HepG2 (cell line): ENCODE measurements at regions not wholly inside any gene's neighbourhood (a gene's known extent, or its start where the extent isn't known, plus 50 kb on each side); places are given as distances from the start of the nearest gene placed in this dataset.

Experiments
- ATAC-seq: fragments of 200-7000 bp; cut with Tn5 transposase; 3 replicates; pipeline ENCODE4 v1.9.1; 2020; ENCODE audit warnings: mild to moderate bottlenecking, moderate library complexity
- BruUV-seq: library from RNA; stranded (reverse); fragments of 400-500 nt; replicated peaks from 2 replicates; lab custom pipeline; 2021; lab: Mats Ljungman, UMichigan
- CTCF ChIA-PET: fragments of 300-600 bp; formaldehyde crosslinking; extraction: SDS; loops from one replicate; lab custom pipeline; 2021; ENCODE audit warnings: low total read pairs, inconsistent platforms, low intra/inter-chr PET ratio; lab: Yijun Ruan, JAX
- POLR2A ChIA-PET: fragments of 350-600 bp; sonication (Branson Sonifier 250); formaldehyde crosslinking; loops from one replicate; lab custom pipeline; 2020; ENCODE audit warnings: antibody characterized with exemption, inconsistent platforms; lab: Yijun Ruan, JAX
- DNase-seq: peaks from one replicate; pipeline ENCODE4 v3.0.0-alpha.2; 2015; ENCODE audit warnings: low spot score
- FAIRE-seq: peaks from 3 replicates; lab custom pipeline; 2011; peaks lifted over from hg19 to GRCh38; lab: Jason Lieb, UNC
- H2AFZ ChIP-seq: one replicate; pipeline ENCODE4 v1.6.1; 2011; ENCODE audit warnings: low read length, inconsistent platforms
- H3K27ac ChIP-seq: fragments of 300-600 bp; 3 replicates; pipeline ENCODE4 v1.8.0; 2011; ENCODE audit warnings: mixed run types, mild to moderate bottlenecking, mixed read lengths, low read length, inconsistent platforms; ENCODE audit not compliant: insufficient read depth; ENCODE audit errors: extremely low read length
- H3K27me3 ChIP-seq, 2 experiments: fragments of 200-600 bp in 1 of 2; 2 replicates in 1 of 2; 3 replicates in 1 of 2; pipeline versions ENCODE4 v1.6.0 to v1.8.0; 2011; ENCODE audit warnings: low read length in 2 of 2, mild to moderate bottlenecking in 2 of 2, moderate library complexity in 2 of 2, inconsistent platforms in 1 of 2; ENCODE audit not compliant: insufficient read depth in 2 of 2, control insufficient read depth in 1 of 2
- H3K36me3 ChIP-seq, 2 experiments: fragments of 200-600 bp in 1 of 2; replicated peaks in 1 of 2; 2 replicates in 1 of 2; 3 replicates in 1 of 2; pipeline versions ENCODE4 v1.5.1 to v1.8.0; 2011; ENCODE audit warnings: low read length in 2 of 2, inconsistent platforms in 1 of 2; ENCODE audit not compliant: insufficient read depth in 2 of 2, control insufficient read depth in 1 of 2
- H3K4me1 ChIP-seq: 2 replicates; pipeline ENCODE4 v1.5.1; 2012; ENCODE audit warnings: low read length, inconsistent platforms; ENCODE audit not compliant: insufficient read depth
- H3K4me2 ChIP-seq: 2 replicates; pipeline ENCODE4 v1.6.0; 2011; ENCODE audit warnings: low read depth, low read length, inconsistent platforms
- H3K4me3 ChIP-seq, 3 experiments: fragments of 200-600 bp in 1 of 3; sonication (generic), shearing (Covaris generic) in 1 of 3; replicated peaks in 1 of 3; 2 replicates each; pipeline ENCODE4 v1.5.1; 2011 to 2016; ENCODE audit warnings: low read length in 3 of 3, inconsistent platforms in 2 of 3, low read depth in 2 of 3, mild to moderate bottlenecking in 2 of 3, control low read depth in 1 of 3, mixed read lengths in 1 of 3; ENCODE audit not compliant: insufficient read depth in 1 of 3
- H3K79me2 ChIP-seq: one replicate; pipeline ENCODE4 v1.6.1; 2011; ENCODE audit warnings: low read length, inconsistent platforms; ENCODE audit not compliant: insufficient read depth
- H3K9ac ChIP-seq: 2 replicates; pipeline ENCODE4 v1.6.0; 2011; ENCODE audit warnings: mild to moderate bottlenecking, low read depth, low read length, inconsistent platforms; ENCODE audit not compliant: insufficient read depth
- H3K9me3 ChIP-seq: 2 replicates; pipeline ENCODE4 v1.5.1; 2012; ENCODE audit warnings: mild to moderate bottlenecking, low read length
- H4K20me1 ChIP-seq: 2 replicates; pipeline ENCODE4 v1.6.0; 2011; ENCODE audit warnings: inconsistent platforms, mild to moderate bottlenecking, low read length, moderate library complexity; ENCODE audit not compliant: insufficient read depth
- ETV6 ChIP-seq: sonication (generic); formaldehyde crosslinking; conservative IDR thresholded peaks from 2 replicates; pipeline ENCODE4 v1.4.0; 2020; ENCODE audit warnings: missing genetic modification reagents
- KDM5A ChIP-seq: fragments of 200-600 bp; sonication (generic); IDR thresholded peaks from 2 replicates; pipeline ENCODE4 v1.7.0; 2018; ENCODE audit warnings: antibody characterized with exemption, mild to moderate bottlenecking, low read length, borderline replicate concordance
- KMT2B ChIP-seq: IDR thresholded peaks from 2 replicates; pipeline ENCODE4 v1.6.1; 2016; ENCODE audit warnings: missing genetic modification reagents, missing compliant biosample characterization
- TFDP2 ChIP-seq: sonication (generic); formaldehyde crosslinking; IDR thresholded peaks from 2 replicates; pipeline ENCODE4 v1.4.0; 2020; ENCODE audit warnings: missing genetic modification reagents
- ZNF883 ChIP-seq: sonication (generic); formaldehyde crosslinking; IDR thresholded peaks from 2 replicates; pipeline ENCODE4 v1.5.1; 2020; ENCODE audit warnings: mild to moderate bottlenecking, missing genetic modification reagents; ENCODE audit errors: not compliant biosample characterization
- WGBS: methylation state at CpG from one replicate; pipeline ENCODE4 v1.1.6; 2017; ENCODE audit warnings: low lambda C conversion rate; 5-methylcytosine and 5-hydroxymethylcytosine counted together
- in situ Hi-C: cut with HindIII; loops from 2 replicates; pipeline ENCODE4 v1.10.0; 2017; ENCODE audit warnings: low pct_unique_long_range_greater_than_20kb; ENCODE audit not compliant: extremely low pct_ligation_motif_present
- intact Hi-C: fragments of 100-400 bp; cut with micrococcal nuclease; formaldehyde crosslinking; loops from one replicate; pipeline ENCODE4 v1.10.0; 2022; ENCODE audit not compliant: unreplicated experiment
- TF ChIP-seq, protein P1 (sequence below): sonication (generic); formaldehyde crosslinking; IDR thresholded peaks from 2 replicates; pipeline ENCODE4 v1.8.0; 2023; ENCODE audit warnings: mild to moderate bottlenecking, missing genetic modification reagents
- TF ChIP-seq, protein P2 (sequence below): sonication (generic); formaldehyde crosslinking; IDR thresholded peaks from 2 replicates; pipeline ENCODE4 v1.5.1; 2020; ENCODE audit warnings: missing genetic modification reagents, mild to moderate bottlenecking, borderline replicate concordance

GRCh38 chr11:114955923-114956322, 277.6 kb downstream of the NXPE2 start:
- H3K9ac ChIP-seq, result no peak overlapping the region
- WGBS, result 0% methylated on average over 1 of the region's 1 CpG

More at GRCh38 chr11:114955923-114956322, 277.6 kb downstream of the NXPE2 start:
- in situ Hi-C loops (no loop called here), intact Hi-C loops (no loop called here)
- H3K27me3 ChIP-seq, result no peaks in the 10 kb centered on the region; a peak in 1 of 5 replicates
- no peaks in the 10 kb centered on the region for H3K9me3 ChIP-seq
- BruUV-seq, result no TSS peak
- no peak for FAIRE-seq
- no peak overlapping the region for H3K4me3 ChIP-seq
- no peak overlapping the region for H2AFZ ChIP-seq
- no peak overlapping the region for H3K4me2 ChIP-seq
- TF ChIP-seq, protein P1, sequence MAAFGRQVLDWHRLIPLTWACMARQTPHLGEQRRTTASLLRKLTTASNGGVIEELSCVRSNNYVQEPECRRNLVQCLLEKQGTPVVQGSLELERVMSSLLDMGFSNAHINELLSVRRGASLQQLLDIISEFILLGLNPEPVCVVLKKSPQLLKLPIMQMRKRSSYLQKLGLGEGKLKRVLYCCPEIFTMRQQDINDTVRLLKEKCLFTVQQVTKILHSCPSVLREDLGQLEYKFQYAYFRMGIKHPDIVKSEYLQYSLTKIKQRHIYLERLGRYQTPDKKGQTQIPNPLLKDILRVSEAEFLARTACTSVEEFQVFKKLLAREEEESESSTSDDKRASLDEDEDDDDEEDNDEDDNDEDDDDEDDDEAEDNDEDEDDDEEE (CRISPR knock-in tag), result no peak
- TF ChIP-seq TFDP2, result no peak
- TF ChIP-seq KDM5A, result no peak
- no peak for TF ChIP-seq ZNF883 (CRISPR knock-in tag)
- no peak for TF ChIP-seq KMT2B (CRISPR knock-in tag)
- TF ChIP-seq, protein P2, sequence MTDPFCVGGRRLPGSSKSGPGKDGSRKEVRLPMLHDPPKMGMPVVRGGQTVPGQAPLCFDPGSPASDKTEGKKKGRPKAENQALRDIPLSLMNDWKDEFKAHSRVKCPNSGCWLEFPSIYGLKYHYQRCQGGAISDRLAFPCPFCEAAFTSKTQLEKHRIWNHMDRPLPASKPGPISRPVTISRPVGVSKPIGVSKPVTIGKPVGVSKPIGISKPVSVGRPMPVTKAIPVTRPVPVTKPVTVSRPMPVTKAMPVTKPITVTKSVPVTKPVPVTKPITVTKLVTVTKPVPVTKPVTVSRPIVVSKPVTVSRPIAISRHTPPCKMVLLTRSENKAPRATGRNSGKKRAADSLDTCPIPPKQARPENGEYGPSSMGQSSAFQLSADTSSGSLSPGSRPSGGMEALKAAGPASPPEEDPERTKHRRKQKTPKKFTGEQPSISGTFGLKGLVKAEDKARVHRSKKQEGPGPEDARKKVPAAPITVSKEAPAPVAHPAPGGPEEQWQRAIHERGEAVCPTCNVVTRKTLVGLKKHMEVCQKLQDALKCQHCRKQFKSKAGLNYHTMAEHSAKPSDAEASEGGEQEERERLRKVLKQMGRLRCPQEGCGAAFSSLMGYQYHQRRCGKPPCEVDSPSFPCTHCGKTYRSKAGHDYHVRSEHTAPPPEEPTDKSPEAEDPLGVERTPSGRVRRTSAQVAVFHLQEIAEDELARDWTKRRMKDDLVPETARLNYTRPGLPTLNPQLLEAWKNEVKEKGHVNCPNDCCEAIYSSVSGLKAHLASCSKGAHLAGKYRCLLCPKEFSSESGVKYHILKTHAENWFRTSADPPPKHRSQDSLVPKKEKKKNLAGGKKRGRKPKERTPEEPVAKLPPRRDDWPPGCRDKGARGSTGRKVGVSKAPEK (CRISPR knock-in tag), result no peak
- no peak for TF ChIP-seq ETV6
- H3K79me2 ChIP-seq, result no peaks in the 10 kb centered on the region
- H3K27ac ChIP-seq, result no peak overlapping the region
- no peaks in the 10 kb centered on the region for H4K20me1 ChIP-seq
- H3K4me1 ChIP-seq, result no peaks in the 10 kb centered on the region
- ChIA-PET CTCF (no interaction called here), POLR2A (no interaction called here)
- no peak for DNase-seq
- ATAC-seq, result no peak
- no peaks in the 10 kb centered on the region for H3K36me3 ChIP-seq
